Type B pancreatic cell (in vitro differentiated cells): ENCODE measurements at regions not wholly inside any gene's neighbourhood (a gene's known extent, or its start where the extent isn't known, plus 50 kb on each side); places are given as distances from the start of the nearest gene placed in this dataset.

Source experiments
- DNase-seq: peaks from one replicate; pipeline ENCODE4 v3.0.0; 2021; ENCODE audit warnings: mixed read lengths; ENCODE audit not compliant: unreplicated experiment; ENCODE audit errors: extremely low spot score
- H3K27ac Mint-ChIP-seq: 2 replicates; pipeline ENCODE4 v1.8.0; 2021; ENCODE audit warnings: mild to moderate bottlenecking, mixed read lengths
- H3K27me3 Mint-ChIP-seq: 2 replicates; pipeline ENCODE4 v1.8.0; 2021; ENCODE audit warnings: mixed read lengths
- H3K36me3 Mint-ChIP-seq: 2 replicates; pipeline ENCODE4 v1.8.0; 2021; ENCODE audit warnings: mixed read lengths
- H3K4me1 Mint-ChIP-seq: one replicate; pipeline ENCODE4 v1.8.0; 2021; ENCODE audit warnings: mixed read lengths; ENCODE audit not compliant: unreplicated experiment
- H3K4me3 Mint-ChIP-seq: 2 replicates; pipeline ENCODE4 v1.8.0; 2021; ENCODE audit warnings: mild to moderate bottlenecking, mixed read lengths
- H3K9me3 Mint-ChIP-seq: 2 replicates; pipeline ENCODE4 v1.8.0; 2021; ENCODE audit warnings: mixed read lengths
- TF ChIP-seq, protein P1 (sequence below): fragments of 200-600 bp; sonication (generic); conservative IDR thresholded peaks from 2 replicates; pipeline ENCODE4 v1.5.0; 2021; ENCODE audit warnings: antibody characterized with exemption, mild to moderate bottlenecking

DNA sequence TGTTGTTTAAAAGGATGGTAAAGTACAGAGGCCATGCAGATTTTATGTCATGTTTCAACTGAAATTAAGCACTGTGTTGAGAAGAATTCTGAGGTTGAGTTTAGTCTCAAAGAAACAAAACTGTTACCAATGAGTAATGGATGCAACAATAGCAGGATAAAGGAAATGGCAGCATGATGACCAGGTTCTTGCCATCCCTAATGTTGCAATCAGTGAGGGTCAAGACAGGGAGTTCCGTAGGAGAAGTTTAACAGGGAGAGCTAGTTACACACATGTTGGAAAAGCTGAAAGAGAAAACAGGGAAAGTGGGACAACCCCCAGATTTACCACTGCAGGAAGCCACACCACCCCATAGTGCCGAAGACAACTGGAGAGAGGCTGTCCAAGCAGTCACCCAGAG is 343.8 kb upstream of the EPHA4 start:
- peaks cover 5% of the 10 kb centered on the region for H3K4me1 Mint-ChIP-seq
- TF ChIP-seq, protein P1, sequence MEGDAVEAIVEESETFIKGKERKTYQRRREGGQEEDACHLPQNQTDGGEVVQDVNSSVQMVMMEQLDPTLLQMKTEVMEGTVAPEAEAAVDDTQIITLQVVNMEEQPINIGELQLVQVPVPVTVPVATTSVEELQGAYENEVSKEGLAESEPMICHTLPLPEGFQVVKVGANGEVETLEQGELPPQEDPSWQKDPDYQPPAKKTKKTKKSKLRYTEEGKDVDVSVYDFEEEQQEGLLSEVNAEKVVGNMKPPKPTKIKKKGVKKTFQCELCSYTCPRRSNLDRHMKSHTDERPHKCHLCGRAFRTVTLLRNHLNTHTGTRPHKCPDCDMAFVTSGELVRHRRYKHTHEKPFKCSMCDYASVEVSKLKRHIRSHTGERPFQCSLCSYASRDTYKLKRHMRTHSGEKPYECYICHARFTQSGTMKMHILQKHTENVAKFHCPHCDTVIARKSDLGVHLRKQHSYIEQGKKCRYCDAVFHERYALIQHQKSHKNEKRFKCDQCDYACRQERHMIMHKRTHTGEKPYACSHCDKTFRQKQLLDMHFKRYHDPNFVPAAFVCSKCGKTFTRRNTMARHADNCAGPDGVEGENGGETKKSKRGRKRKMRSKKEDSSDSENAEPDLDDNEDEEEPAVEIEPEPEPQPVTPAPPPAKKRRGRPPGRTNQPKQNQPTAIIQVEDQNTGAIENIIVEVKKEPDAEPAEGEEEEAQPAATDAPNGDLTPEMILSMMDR, result no peak
- peaks cover 5% of the 10 kb centered on the region for H3K9me3 Mint-ChIP-seq
- H3K27ac Mint-ChIP-seq, result no peak overlapping the region
- no peak for DNase-seq
- peaks cover 3% of the 10 kb centered on the region for H3K27me3 Mint-ChIP-seq
- H3K4me3 Mint-ChIP-seq, result no peak overlapping the region
- H3K36me3 Mint-ChIP-seq, result no peaks in the 10 kb centered on the region

DNA sequence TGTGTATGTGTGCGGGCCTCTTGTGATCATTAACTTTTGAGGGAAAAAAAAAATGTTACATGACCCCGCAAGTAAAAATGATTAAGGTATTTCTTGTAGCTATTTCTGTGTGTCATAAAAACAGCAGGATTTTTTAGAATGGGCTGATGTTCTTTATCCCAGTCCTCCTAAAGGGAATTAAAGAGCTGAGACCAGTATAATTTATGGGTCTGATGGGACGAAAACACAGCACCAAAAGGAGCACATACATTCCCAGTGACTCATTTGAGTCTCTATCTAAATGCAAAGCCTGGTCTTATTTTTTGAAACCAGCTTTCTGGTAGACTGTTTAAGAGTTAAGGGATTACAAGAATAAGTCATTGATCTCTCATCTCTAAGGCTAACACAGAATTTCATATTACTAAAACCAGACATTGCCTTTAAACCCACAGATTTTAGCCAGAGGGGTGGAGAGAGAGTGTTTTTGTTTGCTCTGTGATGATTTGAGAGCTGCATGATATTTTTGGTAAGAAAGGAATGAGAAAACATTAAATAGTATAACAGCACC is 342.3 kb upstream of the EPHA4 start:
- peaks cover 3% of the 10 kb centered on the region for H3K27me3 Mint-ChIP-seq
- TF ChIP-seq, protein P1, result no peak
- DNase-seq, result no peak
- H3K36me3 Mint-ChIP-seq, result no peaks in the 10 kb centered on the region
- no peak overlapping the region for H3K4me3 Mint-ChIP-seq
- no peak overlapping the region for H3K27ac Mint-ChIP-seq
- H3K9me3 Mint-ChIP-seq, result peaks cover 5% of the 10 kb centered on the region
- peaks cover 5% of the 10 kb centered on the region for H3K4me1 Mint-ChIP-seq

DNA sequence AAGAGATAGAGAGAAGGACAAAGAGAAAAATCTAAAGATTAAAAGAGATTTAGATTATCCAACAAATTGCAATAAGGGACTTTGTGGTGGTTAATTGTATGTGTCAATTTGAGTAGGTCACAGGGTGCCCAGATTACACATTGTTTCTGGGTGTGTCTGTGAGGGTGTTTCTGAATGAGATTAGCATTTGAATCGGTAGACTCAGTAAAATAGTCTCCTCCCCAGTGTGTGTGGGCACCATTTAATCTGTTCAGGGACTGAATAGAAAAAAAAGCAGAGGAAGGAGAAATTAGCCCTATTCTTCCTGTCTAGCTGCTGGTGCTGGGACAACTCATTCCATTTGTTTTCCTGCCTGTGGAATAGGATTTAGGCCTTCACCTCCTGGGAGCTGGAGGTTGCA is 339.8 kb upstream of the EPHA4 start:
- Mint-ChIP-seq H3K27me3 (no peaks in the 10 kb centered on the region), H3K27ac (no peak overlapping the region), H3K4me1 (peaks cover 5% of the 10 kb centered on the region), H3K36me3 (no peaks in the 10 kb centered on the region), H3K4me3 (no peak overlapping the region), H3K9me3 (peaks cover 5% of the 10 kb centered on the region)
- DNase-seq, result no peak
- TF ChIP-seq, protein P1, result no peak

DNA sequence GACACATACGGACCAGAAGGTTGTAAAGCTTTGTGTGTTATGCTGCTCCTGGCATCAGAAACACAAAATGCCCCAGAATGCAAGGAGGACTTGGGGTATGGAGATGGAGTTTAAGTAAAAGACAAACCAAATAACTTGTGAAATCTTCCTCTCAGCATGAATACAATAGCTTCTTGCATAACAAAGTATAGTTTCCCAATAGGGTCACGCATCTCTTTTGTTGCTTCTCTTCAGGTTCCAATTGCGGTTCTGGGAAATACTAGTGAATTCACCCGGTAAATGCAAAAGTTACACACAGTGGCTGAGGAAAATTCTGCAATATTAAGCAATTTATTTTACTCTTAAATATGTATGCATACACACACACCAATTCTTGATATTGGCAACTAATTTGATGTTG is 339.2 kb upstream of the EPHA4 start:
- H3K9me3 Mint-ChIP-seq, result peaks cover 5% of the 10 kb centered on the region
- TF ChIP-seq, protein P1, result no peak
- DNase-seq, result no peak
- H3K36me3 Mint-ChIP-seq, result no peaks in the 10 kb centered on the region
- H3K27me3 Mint-ChIP-seq, result no peaks in the 10 kb centered on the region
- no peak overlapping the region for H3K4me3 Mint-ChIP-seq
- H3K27ac Mint-ChIP-seq, result no peak overlapping the region
- peaks cover 5% of the 10 kb centered on the region for H3K4me1 Mint-ChIP-seq

DNA sequence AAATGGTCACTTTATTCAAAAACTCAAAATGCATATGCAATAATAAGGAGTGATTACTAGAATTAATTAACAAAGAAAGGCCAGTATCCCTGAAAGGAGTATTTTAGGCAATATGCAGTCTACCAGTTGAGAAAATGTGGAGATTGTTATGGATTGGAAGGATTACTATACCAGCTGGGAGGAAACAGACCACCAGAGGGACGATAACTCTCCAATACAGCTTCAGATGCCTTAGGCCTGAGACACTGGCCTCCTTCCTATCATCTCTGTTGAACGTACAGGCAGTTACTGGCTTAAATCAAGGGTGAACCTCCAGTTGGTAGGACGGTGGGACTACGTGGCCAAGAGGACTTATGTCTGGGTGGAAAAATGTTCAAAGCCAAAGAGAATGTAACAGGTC is 336.4 kb upstream of the EPHA4 start:
- Mint-ChIP-seq H3K27me3 (no peaks in the 10 kb centered on the region), H3K4me3 (no peak overlapping the region), H3K9me3 (peaks cover 4% of the 10 kb centered on the region), H3K27ac (no peak overlapping the region), H3K36me3 (no peaks in the 10 kb centered on the region), H3K4me1 (peaks cover 4% of the 10 kb centered on the region)
- TF ChIP-seq, protein P1, result no peak
- no peak for DNase-seq

DNA sequence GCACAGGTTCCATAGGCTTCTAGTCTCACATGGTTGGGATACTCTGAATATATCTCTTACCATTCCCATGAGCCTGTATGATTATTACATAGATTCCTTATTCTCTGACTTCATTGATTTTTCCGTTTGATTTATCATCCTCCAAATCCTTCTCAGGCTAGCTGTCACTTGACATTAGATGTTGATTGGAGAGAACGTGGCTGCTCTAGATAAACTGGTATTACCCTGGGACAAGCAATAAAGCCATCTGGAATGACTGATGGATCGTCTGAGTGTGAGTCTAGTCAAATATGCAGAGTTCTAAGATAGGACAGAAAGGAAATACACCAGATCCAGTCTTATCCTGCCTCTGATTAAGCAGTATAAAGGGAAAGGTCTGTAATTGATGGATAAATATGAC is 325.6 kb upstream of the EPHA4 start:
- no peak overlapping the region for H3K4me3 Mint-ChIP-seq
- no peaks in the 10 kb centered on the region for H3K36me3 Mint-ChIP-seq
- H3K27me3 Mint-ChIP-seq, result peaks cover 6% of the 10 kb centered on the region
- DNase-seq, result no peak
- H3K9me3 Mint-ChIP-seq, result no peaks in the 10 kb centered on the region
- H3K27ac Mint-ChIP-seq, result no peak overlapping the region
- H3K4me1 Mint-ChIP-seq, result peaks cover 10% of the 10 kb centered on the region
- TF ChIP-seq, protein P1, result no peak
